Cardiac fibroblast (primary cell): ENCODE measurements at regions not wholly inside any gene's neighbourhood (a gene's known extent, or its start where the extent isn't known, plus 50 kb on each side); places are given as distances from the start of the nearest gene placed in this dataset.
A peak's percentile ranks its signal among the peaks of the same experiment; 100 is the strongest.

Source experiments
- DNase-seq, 2 donors: peaks; one replicate each; pipeline versions ENCODE4 v3.0.0 to v3.0.0-alpha.2; 2010; ENCODE audit warnings: low read depth in 2 of 2
- H3K4me3 ChIP-seq, 2 donors: replicated peaks in 1 of 2; 1 replicate in 1 of 2; 2 replicates in 1 of 2; pipeline ENCODE4 v1.5.1; 2011; ENCODE audit warnings: low read depth in 2 of 2, low read length in 2 of 2, mild to moderate bottlenecking in 2 of 2, moderate library complexity in 1 of 2
- CTCF ChIP-seq: IDR thresholded peaks from one replicate; pipeline ENCODE4 v1.5.1; 2011; ENCODE audit warnings: low read depth, mild to moderate bottlenecking, low read length, inconsistent platforms

- TF ChIP-seq CTCF = no peak
- no peak for DNase-seq
- H3K4me3 ChIP-seq = no peak overlapping the region
Observed at GRCh38 chr20:40257763-40258162, 431.3 kb downstream of the MAFB start.

- H3K4me3 ChIP-seq = no peak overlapping the region
- no peak for TF ChIP-seq CTCF
- DNase-seq = peak in 1 of 2 donors; percentile 52
Observed at GRCh38 chr20:40255365-40255764, 433.7 kb downstream of the MAFB start.

GRCh38 chr20:40254023-40254772 lies 434.8 kb downstream of the MAFB start:
- TF ChIP-seq CTCF = no peak
- no peak overlapping the region for H3K4me3 ChIP-seq
- DNase-seq = peak in 1 of 2 donors; percentile 41

GRCh38 chr20:40251284-40251932 lies 437.6 kb downstream of the MAFB start:
- DNase-seq = peak; percentile 13 to 21
- TF ChIP-seq CTCF = peak; percentile 25
- H3K4me3 ChIP-seq = no peak overlapping the region

GRCh38 chr20:40249805-40250204 lies 439.2 kb downstream of the MAFB start:
- no peak for TF ChIP-seq CTCF
- DNase-seq = no peak
- H3K4me3 ChIP-seq = no peak overlapping the region

GRCh38 chr20:40245829-40246228 lies 443.2 kb downstream of the MAFB start:
- no peak overlapping the region for H3K4me3 ChIP-seq
- DNase-seq = no peak
- no peak for TF ChIP-seq CTCF
